Stomach (tissue), 8 donors: ENCODE measurements at regions not wholly inside any gene's neighbourhood (a gene's known extent, or its start where the extent isn't known, plus 50 kb on each side); places are given as distances from the start of the nearest gene placed in this dataset.
A peak's percentile ranks its signal among the peaks of the same experiment; 100 is the strongest.

Source experiments
- DNase-seq, 2 donors: peaks; one replicate each; pipeline versions ENCODE4 v3.0.0 to v3.0.0-alpha.2; 2013 to 2019
- H3K27ac ChIP-seq, 5 donors: fragments of 200-600 bp in 4 of 5; sonication (generic) in 4 of 5; one replicate each; pipeline ENCODE4 v1.5.1; 2013 to 2019; ENCODE audit warnings: mild to moderate bottlenecking in 1 of 5, moderate library complexity in 1 of 5
- H3K27me3 ChIP-seq, 3 donors: fragments of 200-600 bp; sonication (generic); one replicate each; pipeline ENCODE4 v1.5.1; 2017 to 2019; ENCODE audit warnings: mixed run types in 1 of 3
- H3K36me3 ChIP-seq, 4 donors: fragments of 200-600 bp; sonication (generic); 1 replicate in 3 of 4; 2 replicates in 1 of 4; pipeline ENCODE4 v1.5.1; 2016 to 2019
- H3K4me1 ChIP-seq, 4 donors: fragments of 200-600 bp; sonication (generic); one replicate each; pipeline ENCODE4 v1.5.1; 2016 to 2019
- H3K4me3 ChIP-seq, 4 donors: fragments of 200-600 bp; sonication (generic) in 3 of 4; one replicate each; pipeline ENCODE4 v1.5.1; 2016 to 2019; ENCODE audit warnings: mild to moderate bottlenecking in 1 of 4
- H3K9me3 ChIP-seq, 4 donors: fragments of 200-600 bp; sonication (generic); one replicate each; pipeline ENCODE4 v1.5.1; 2016 to 2019
- CTCF ChIP-seq, 7 experiments: fragments of 450-650 bp in 4 of 7; fragments of 200-600 bp in 3 of 7; sonication (generic) in 3 of 7; IDR thresholded peaks; one replicate each; pipeline ENCODE4 v1.5.1; 2016 to 2019; ENCODE audit warnings: antibody characterized with exemption in 7 of 7, control low read depth in 2 of 7, mild to moderate bottlenecking in 1 of 7
- EP300 ChIP-seq: sonication (generic); formaldehyde crosslinking; IDR thresholded peaks from one replicate; pipeline ENCODE4 v1.6.1; 2017; ENCODE audit warnings: antibody characterized with exemption
- POLR2A ChIP-seq, 4 donors: fragments of 450-650 bp; IDR thresholded peaks; one replicate each; pipeline ENCODE4 v1.6.1; 2016; ENCODE audit warnings: antibody characterized with exemption in 4 of 4, control low read depth in 2 of 4, mild to moderate bottlenecking in 1 of 4, moderate library complexity in 1 of 4
- POLR2AphosphoS5 ChIP-seq, 3 donors: sonication (generic); formaldehyde crosslinking; IDR thresholded peaks; one replicate each; pipeline ENCODE4 v1.6.1; 2016; ENCODE audit warnings: antibody characterized with exemption in 3 of 3
- WGBS, 5 donors: extraction: QIAGEN DNeasy Blood & Tissue Kit in 3 of 5; methylation state at CpG; one replicate each; pipeline versions ENCODE4 v1.1.5 to v1.1.7; 2013 to 2018; 5-methylcytosine and 5-hydroxymethylcytosine counted together
- intact Hi-C: fragments of 100-400 bp; cut with DNase I; formaldehyde crosslinking; loops from one replicate; pipeline ENCODE4 v1.15.1; 2023; ENCODE audit warnings: low total_unique reads
- donor health status: healthy with polysubstance abuse.
- donor health status: Bipolar disorder and iron deficiency.
- donor health status: healthy.

DNA sequence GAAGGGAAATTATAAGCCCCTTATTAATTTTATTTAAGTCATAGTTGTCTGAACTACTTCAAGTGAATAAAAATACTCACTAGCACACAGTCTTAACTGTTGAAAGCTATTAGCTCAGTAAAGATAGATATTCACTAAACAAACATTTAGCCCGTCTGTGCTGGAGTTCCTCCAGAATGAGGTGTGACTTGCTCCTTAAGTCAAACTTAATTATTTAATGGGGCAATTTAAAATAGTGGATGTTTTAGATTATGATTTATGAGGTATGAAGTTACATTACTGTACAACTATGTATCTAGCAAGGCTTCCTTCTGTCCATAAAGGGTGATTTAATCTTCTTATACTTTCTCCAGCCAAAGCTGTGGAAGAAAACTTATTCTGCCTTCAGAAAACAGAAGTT is 414.0 kb upstream of the FLRT2 start:
- WGBS, 5 donors = 6 to 29% (median 26%) methylated on average over 1 of the region's 1 CpG
- H3K4me3 ChIP-seq = no peak overlapping the region
- intact Hi-C loops = no loop called here
- no peaks in the 10 kb centered on the region for H3K27me3 ChIP-seq
- H3K27ac ChIP-seq = no peak overlapping the region
- no peaks in the 10 kb centered on the region for H3K4me1 ChIP-seq
- peaks cover 0 to 10% (median 4%) of the 10 kb centered on the region in 4 donors for H3K9me3 ChIP-seq
- peak; percentile 26 to 27 for DNase-seq
- H3K36me3 ChIP-seq = no peaks in the 10 kb centered on the region
- no peak for TF ChIP-seq EP300
- no peak for TF ChIP-seq POLR2A (IDR thresholded peaks at IDR 0.05)
- no peak for TF ChIP-seq POLR2AphosphoS5 (IDR thresholded peaks at IDR 0.05)

DNA sequence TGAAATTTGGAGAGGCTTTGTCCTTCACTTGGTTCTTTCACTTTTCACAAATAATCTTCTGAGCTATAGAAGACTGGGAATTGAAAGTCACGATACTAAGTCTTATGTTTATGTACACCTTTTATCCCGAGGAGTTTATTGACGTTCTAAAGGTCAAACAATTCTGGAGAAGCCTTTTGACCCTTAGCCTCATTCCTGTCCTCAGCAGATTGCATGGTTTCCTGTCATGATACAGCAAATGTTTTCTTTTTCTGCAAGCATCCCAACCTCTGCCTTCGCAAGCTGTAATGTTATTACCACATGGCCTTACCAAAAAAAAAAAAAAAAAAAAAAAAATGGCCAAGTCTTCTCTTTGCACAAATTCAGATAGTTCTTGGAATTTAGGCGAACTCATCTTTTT is 411.7 kb upstream of the FLRT2 start:
- 27 to 59% (median 43%) methylated on average over 5 of the region's 5 CpGs for WGBS, 5 donors
- no peak for TF ChIP-seq CTCF (IDR thresholded peaks at IDR 0.05)
- no peak for TF ChIP-seq EP300
- no peak for TF ChIP-seq POLR2AphosphoS5 (IDR thresholded peaks at IDR 0.05)
- TF ChIP-seq POLR2A (IDR thresholded peaks at IDR 0.05) = no peak
- Histone ChIP-seq H3K4me3 (no peak overlapping the region), H3K9me3 (no peaks in the 10 kb centered on the region), H3K27ac (no peak overlapping the region), H3K36me3 (no peaks in the 10 kb centered on the region), H3K4me1 (no peaks in the 10 kb centered on the region), H3K27me3 (no peaks in the 10 kb centered on the region)
- no peak for DNase-seq
- intact Hi-C loops = no loop called here

DNA sequence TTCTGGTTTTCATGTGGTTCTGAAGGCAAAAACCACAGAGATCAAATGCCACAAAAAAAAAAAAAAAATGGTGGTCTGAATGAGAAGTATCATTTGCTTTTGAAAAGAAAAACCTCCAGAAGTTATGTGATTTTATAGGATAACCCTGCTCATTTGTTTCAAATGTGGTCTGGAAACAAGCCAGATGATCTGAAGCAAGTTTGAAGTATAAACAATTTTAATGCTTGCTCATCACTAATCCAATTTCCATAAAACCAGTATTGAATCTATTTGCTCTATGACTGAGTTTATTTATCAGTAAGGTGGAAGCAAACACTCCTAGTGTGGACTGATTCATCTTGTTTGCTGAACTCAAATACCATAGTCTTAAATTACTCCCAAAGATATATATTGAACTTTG is 407.3 kb upstream of the FLRT2 start:
- Histone ChIP-seq H3K27me3 (no peaks in the 10 kb centered on the region), H3K27ac (no peak overlapping the region), H3K36me3 (no peaks in the 10 kb centered on the region), H3K4me1 (no peaks in the 10 kb centered on the region), H3K4me3 (no peak overlapping the region), H3K9me3 (no peaks in the 10 kb centered on the region)
- TF ChIP-seq POLR2AphosphoS5 (IDR thresholded peaks at IDR 0.05) (no peak), EP300 (no peak), POLR2A (IDR thresholded peaks at IDR 0.05) (no peak), CTCF (IDR thresholded peaks at IDR 0.05) (no peak)
- intact Hi-C loops = no loop called here
- no peak for DNase-seq

GRCh38 chr14:85123755-85124154 is 406.2 kb upstream of the FLRT2 start:
- no peak for DNase-seq
- Histone ChIP-seq H3K27ac (no peak overlapping the region), H3K4me1 (no peaks in the 10 kb centered on the region), H3K9me3 (no peaks in the 10 kb centered on the region), H3K36me3 (no peaks in the 10 kb centered on the region), H3K27me3 (no peaks in the 10 kb centered on the region), H3K4me3 (no peak overlapping the region)
- no peak for TF ChIP-seq CTCF (IDR thresholded peaks at IDR 0.05)
- no peak for TF ChIP-seq POLR2A (IDR thresholded peaks at IDR 0.05)
- no peak for TF ChIP-seq POLR2AphosphoS5 (IDR thresholded peaks at IDR 0.05)
- TF ChIP-seq EP300 = no peak
- WGBS, 5 donors = 69 to 90% (median 88%) methylated on average over 2 of the region's 2 CpGs
- intact Hi-C loops = no loop called here

- no peaks in the 10 kb centered on the region for H3K36me3 ChIP-seq
- H3K9me3 ChIP-seq = no peaks in the 10 kb centered on the region
- no peak for DNase-seq
- H3K4me1 ChIP-seq = peaks cover 0 to 3% (median 0%) of the 10 kb centered on the region in 4 donors
- H3K27me3 ChIP-seq = no peaks in the 10 kb centered on the region
- intact Hi-C loops = no loop called here
- no peak overlapping the region for H3K27ac ChIP-seq
- WGBS, 5 donors = 83 to 93% (median 90%) methylated on average over 3 of the region's 3 CpGs
- no peak for TF ChIP-seq CTCF (IDR thresholded peaks at IDR 0.05)
- TF ChIP-seq POLR2A (IDR thresholded peaks at IDR 0.05) = no peak
- TF ChIP-seq EP300 = no peak
- TF ChIP-seq POLR2AphosphoS5 (IDR thresholded peaks at IDR 0.05) = no peak
- no peak overlapping the region for H3K4me3 ChIP-seq
Measured at GRCh38 chr14:85124631-85125290, 405.2 kb upstream of the FLRT2 start.
